Breast epithelium (tissue), 4 donors: ENCODE measurements at regions not wholly inside any gene's neighbourhood (a gene's known extent, or its start where the extent isn't known, plus 50 kb on each side); places are given as distances from the start of the nearest gene placed in this dataset.

Source experiments
- DNase-seq, 2 donors: peaks; one replicate each; pipeline ENCODE4 v3.0.0-alpha.2; 2019; ENCODE audit warnings: low spot score in 2 of 2
- H3K27ac ChIP-seq, 2 donors: fragments of 200-600 bp; sonication (generic) in 1 of 2; one replicate each; pipeline ENCODE4 v1.5.1; 2016 to 2019; ENCODE audit warnings: mild to moderate bottlenecking in 1 of 2
- H3K27me3 ChIP-seq, 2 donors: fragments of 200-600 bp; sonication (generic) in 1 of 2; one replicate each; pipeline versions ENCODE4 v1.5.1 to v1.6.0; 2017 to 2019; ENCODE audit warnings: control low read depth in 1 of 2, mild to moderate bottlenecking in 1 of 2
- H3K36me3 ChIP-seq: fragments of 200-600 bp; one replicate; pipeline ENCODE4 v1.5.1; 2019
- H3K4me1 ChIP-seq, 2 donors: fragments of 200-600 bp; sonication (generic); one replicate each; pipeline ENCODE4 v1.5.1; 2016 to 2019; ENCODE audit warnings: control low read depth in 1 of 2
- H3K4me3 ChIP-seq, 3 donors: fragments of 200-600 bp; sonication (generic); 1 replicate in 2 of 3; 2 replicates in 1 of 3; pipeline ENCODE4 v1.5.1; 2016 to 2019; ENCODE audit warnings: mild to moderate bottlenecking in 3 of 3, moderate library complexity in 2 of 3
- H3K9me3 ChIP-seq, 2 donors: fragments of 200-600 bp; sonication (generic) in 1 of 2; one replicate each; pipeline ENCODE4 v1.5.1; 2016 to 2019; ENCODE audit warnings: control low read depth in 1 of 2
- CTCF ChIP-seq, 3 donors: fragments of 450-650 bp; IDR thresholded peaks; one replicate each; pipeline ENCODE4 v1.5.1; 2016 to 2017; ENCODE audit warnings: antibody characterized with exemption in 3 of 3, mild to moderate bottlenecking in 3 of 3, moderate library complexity in 3 of 3
- POLR2A ChIP-seq: fragments of 450-650 bp; IDR thresholded peaks from one replicate; pipeline ENCODE4 v1.6.1; 2016; ENCODE audit warnings: antibody characterized with exemption, mild to moderate bottlenecking, moderate library complexity
- POLR2AphosphoS5 ChIP-seq, 3 donors: sonication (generic); formaldehyde crosslinking; IDR thresholded peaks; one replicate each; pipeline ENCODE4 v1.6.1; 2017; ENCODE audit warnings: antibody characterized with exemption in 3 of 3
- intact Hi-C: fragments of 100-400 bp; cut with DNase I; formaldehyde crosslinking; loops from one replicate; pipeline ENCODE4 v1.15.1; 2023; ENCODE audit warnings: low total_unique reads

- no peaks in the 10 kb centered on the region for H3K36me3 ChIP-seq
- H3K9me3 ChIP-seq: no peaks in the 10 kb centered on the region
- intact Hi-C loops: no loop called here
- no peak for DNase-seq
- TF ChIP-seq CTCF (IDR thresholded peaks at IDR 0.05) (no peak), POLR2A (no peak), POLR2AphosphoS5 (IDR thresholded peaks at IDR 0.05) (no peak)
- H3K4me3 ChIP-seq: no peak overlapping the region
- no peaks in the 10 kb centered on the region for H3K27me3 ChIP-seq
- no peak overlapping the region for H3K27ac ChIP-seq
- no peaks in the 10 kb centered on the region for H3K4me1 ChIP-seq
These were observed 87.7 kb upstream of the PIEZO2 start for GRCh38 chr18:11237066-11237465.

GRCh38 chr18:11224153-11224552 is 74.8 kb upstream of the PIEZO2 start:
- Histone ChIP-seq H3K27me3 (no peaks in the 10 kb centered on the region), H3K4me3 (no peak overlapping the region), H3K27ac (no peak overlapping the region), H3K36me3 (no peaks in the 10 kb centered on the region), H3K9me3 (no peaks in the 10 kb centered on the region), H3K4me1 (no peaks in the 10 kb centered on the region)
- no peak for DNase-seq
- TF ChIP-seq POLR2AphosphoS5 (IDR thresholded peaks at IDR 0.05) (no peak), POLR2A (no peak), CTCF (IDR thresholded peaks at IDR 0.05) (no peak)
- intact Hi-C loops: no loop called here

- TF ChIP-seq CTCF (IDR thresholded peaks at IDR 0.05): no peak
- no peak for TF ChIP-seq POLR2AphosphoS5 (IDR thresholded peaks at IDR 0.05)
- TF ChIP-seq POLR2A: no peak
- Histone ChIP-seq H3K27ac (no peak overlapping the region), H3K36me3 (no peaks in the 10 kb centered on the region), H3K4me3 (no peak overlapping the region), H3K27me3 (no peaks in the 10 kb centered on the region), H3K9me3 (no peaks in the 10 kb centered on the region), H3K4me1 (no peaks in the 10 kb centered on the region)
- DNase-seq: no peak
- intact Hi-C loops: no loop called here
These were observed 70.2 kb upstream of the PIEZO2 start for GRCh38 chr18:11219571-11219970.

DNA sequence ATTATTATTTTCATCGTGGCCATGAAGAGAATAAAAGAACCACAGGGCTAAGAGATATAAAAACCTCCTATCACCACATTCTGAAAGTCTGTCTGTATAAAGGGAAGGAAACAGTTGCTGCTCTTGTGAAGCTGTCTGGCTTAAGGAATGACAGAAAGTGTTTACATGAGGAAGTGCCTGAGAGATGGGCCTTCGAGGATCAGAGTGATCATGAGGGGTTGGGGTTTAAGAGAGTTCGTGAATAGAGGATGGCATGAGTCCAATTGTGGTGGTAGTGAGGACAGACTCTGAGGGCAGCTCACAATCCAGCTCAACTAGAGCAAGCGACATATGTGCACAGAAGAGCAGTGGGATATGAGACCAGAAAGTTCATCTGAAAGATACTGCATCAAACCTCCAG is 65.8 kb upstream of the PIEZO2 start:
- no peak for DNase-seq
- H3K27ac ChIP-seq: no peak overlapping the region

DNA sequence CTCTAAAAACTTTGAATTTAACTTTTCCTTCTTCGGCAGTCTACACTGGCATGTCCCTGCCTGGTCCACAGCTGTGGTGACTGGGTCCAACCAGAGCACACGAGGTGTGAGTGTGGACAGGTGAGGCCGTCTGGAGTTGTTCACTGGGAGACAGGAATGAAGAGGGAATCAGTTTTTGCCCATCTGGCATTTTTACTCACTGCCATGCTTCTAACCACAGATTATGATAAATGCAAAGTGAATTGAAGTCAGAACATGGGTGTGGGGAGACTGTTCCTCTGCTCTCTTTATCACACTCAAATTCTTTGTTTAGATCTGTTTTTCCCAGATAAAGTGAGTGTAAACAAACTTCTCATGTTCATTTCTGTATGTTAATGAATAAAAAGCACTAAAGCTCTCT is 54.7 kb upstream of the PIEZO2 start:
- Histone ChIP-seq H3K4me3 (no peak overlapping the region), H3K4me1 (no peaks in the 10 kb centered on the region), H3K27ac (no peak overlapping the region), H3K9me3 (no peaks in the 10 kb centered on the region), H3K36me3 (no peaks in the 10 kb centered on the region), H3K27me3 (no peaks in the 10 kb centered on the region)
- intact Hi-C loops: no loop called here
- TF ChIP-seq POLR2A (no peak), POLR2AphosphoS5 (IDR thresholded peaks at IDR 0.05) (no peak), CTCF (IDR thresholded peaks at IDR 0.05) (no peak)
- DNase-seq: no peak

More for the DNA sequence above, 65.8 kb upstream of the PIEZO2 start:
- Histone ChIP-seq H3K36me3 (no peaks in the 10 kb centered on the region), H3K4me3 (no peak overlapping the region), H3K9me3 (no peaks in the 10 kb centered on the region), H3K4me1 (no peaks in the 10 kb centered on the region), H3K27me3 (no peaks in the 10 kb centered on the region)
- intact Hi-C loops: no loop called here
- TF ChIP-seq POLR2AphosphoS5 (IDR thresholded peaks at IDR 0.05) (no peak), POLR2A (no peak), CTCF (IDR thresholded peaks at IDR 0.05) (no peak)
